Hematopoietic multipotent progenitor cell treated with erythropoietin and hydrocortisone succinate and interleukin-3 and kit ligand, for 15 days (in vitro differentiated cells): ENCODE measurements at regions not wholly inside any gene's neighbourhood (a gene's known extent, or its start where the extent isn't known, plus 50 kb on each side); places are given as distances from the start of the nearest gene placed in this dataset.

Source experiments
- DNase-seq: peaks from one replicate; pipeline ENCODE4 v3.0.0-alpha.2; 2015; ENCODE audit warnings: low spot score

GRCh38 chr1:103854279-103854678, 104.6 kb downstream of the AMY1C start:
- DNase-seq, result no peak

DNA sequence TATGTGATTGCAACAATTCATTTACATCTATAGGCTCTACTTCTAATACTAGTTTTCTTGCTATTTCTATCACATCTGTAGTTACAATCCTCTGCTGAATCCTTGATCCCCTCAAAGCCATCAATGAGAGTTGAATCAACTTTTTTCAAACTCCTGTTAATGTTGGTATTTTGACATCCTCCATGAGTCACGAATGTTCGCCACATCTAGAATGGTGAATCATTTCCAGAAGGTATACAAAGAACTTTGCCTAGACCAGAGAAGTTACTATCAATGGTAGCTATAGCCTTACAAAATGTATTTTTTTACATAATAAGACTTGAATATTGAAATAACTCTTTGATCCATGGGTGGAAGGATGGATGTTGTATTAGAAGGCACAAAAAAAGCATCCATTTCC, 110.0 kb downstream of the AMY1C start:
- DNase-seq, result no peak

- no peak for DNase-seq
These were observed 149.1 kb downstream of the AMY1C start for GRCh38 chr1:103898576-103899345.

DNA sequence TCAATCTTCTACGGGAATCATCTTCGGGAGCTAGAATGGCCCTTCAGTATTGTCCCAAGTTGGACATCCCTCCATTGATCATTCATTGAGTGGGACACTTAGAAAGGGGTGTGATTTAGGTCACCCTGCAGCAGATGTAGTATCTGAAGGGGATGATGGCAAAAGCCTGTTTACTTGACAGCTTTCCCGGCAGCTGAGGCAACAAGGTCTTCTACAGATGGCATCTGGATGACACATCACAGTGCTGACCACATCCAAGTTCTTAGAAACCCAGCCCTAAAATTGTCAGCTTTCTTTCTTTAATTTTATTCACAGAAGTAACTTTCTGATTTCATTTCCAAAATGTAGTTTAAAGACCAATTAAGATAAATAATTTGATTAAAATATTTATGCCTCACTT, 150.3 kb downstream of the AMY1C start:
- no peak for DNase-seq

GRCh38 chr1:103901072-103901471, 151.4 kb downstream of the AMY1C start:
- DNase-seq, result no peak

DNA sequence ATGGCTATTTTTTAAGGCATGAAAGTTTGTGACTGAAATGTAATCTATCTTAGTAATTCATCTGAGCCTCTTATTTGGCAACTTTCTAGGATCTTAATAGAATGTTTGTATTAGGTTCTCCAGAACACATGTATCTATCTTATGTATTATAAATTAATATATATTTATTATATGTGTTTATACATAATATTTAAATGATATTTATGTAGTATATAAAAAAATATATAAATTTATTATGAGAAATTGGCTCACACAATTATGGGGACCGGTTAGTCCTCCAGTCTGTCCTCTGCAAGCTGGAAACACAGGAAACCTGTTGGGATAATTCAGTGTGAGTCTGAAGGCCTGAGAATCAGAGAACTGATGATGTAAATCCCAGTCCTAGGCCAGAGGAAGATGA, 155.7 kb downstream of the AMY1C start:
- no peak for DNase-seq

DNA sequence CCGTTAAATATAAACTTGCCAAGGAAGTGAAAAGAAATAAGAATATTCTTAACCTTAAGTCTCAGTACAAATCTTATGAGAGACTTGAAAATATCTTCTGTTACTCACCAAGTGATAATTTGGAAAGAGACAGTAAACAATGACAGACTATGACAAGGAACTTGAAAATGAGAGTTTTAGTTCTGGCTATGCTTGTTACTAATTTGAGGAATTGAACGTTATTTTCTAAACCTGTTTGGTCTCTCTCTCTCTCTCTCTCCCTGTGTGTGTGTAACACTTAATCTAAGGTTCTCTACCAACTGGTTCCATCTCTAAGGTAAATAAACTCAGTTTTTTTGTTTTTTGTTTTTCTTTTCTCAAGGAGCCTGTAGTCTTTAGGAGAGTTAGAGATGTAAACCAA, 161.8 kb downstream of the AMY1C start:
- no peak for DNase-seq

DNA sequence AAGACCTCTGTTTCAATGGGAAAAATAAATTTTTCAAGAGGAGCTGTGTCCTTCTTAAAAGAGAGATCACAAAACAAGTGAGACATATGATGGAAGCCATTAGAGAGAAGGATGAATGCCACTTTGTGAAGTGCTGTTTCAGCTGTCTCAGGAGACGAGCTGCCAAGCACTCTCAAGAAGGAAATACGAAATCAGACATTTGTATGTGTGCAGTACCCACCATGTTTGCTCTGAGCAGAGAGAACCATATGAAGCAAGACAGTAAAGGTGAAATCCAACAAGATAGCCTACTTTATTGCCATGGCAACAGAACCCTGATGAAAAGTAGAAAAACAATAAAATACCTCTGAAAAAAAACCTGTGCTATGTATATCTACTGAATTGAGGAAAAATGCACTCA, 168.1 kb downstream of the AMY1C start:
- no peak for DNase-seq

DNA sequence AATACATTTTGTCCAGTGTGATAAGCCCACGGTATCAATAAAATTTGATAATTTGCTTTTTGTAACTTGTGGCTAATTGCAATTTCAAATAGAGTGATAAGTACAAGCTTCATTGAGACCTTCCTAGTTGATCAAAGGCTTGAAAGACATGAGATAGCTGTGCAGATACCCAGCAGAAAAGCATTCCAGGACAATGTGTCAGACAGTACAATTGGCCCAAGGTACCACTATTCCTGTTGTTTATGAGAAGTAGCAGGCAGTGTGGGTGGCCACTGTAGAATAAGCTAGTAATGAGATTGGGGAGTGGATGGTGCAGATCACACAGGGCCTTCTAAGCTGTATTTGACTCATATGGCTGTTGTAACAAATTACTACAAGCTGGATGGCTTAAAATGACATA, 182.2 kb downstream of the AMY1C start:
- no peak for DNase-seq

- DNase-seq, result no peak
These were observed 188.2 kb downstream of the AMY1C start for GRCh38 chr1:103937763-103938357.

DNA sequence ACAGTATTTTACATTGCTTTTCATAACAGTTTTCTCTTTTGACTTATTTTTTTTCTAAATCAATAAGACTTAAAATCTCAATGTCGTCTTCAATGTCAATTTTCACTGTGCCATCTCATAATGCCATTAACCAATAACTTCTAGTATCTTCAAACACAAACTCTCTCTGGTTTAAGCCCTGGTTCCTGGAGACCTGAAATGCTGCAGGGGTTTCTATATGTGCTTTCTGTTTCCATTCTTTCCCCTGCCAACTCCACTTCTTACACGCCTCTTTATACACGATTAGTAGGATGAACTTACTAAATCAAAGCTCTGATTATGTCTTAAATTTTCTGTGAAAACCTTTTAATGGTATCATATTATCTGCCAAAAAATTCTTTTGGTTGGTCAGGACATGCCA, 191.4 kb downstream of the AMY1C start:
- DNase-seq, result no peak

DNA sequence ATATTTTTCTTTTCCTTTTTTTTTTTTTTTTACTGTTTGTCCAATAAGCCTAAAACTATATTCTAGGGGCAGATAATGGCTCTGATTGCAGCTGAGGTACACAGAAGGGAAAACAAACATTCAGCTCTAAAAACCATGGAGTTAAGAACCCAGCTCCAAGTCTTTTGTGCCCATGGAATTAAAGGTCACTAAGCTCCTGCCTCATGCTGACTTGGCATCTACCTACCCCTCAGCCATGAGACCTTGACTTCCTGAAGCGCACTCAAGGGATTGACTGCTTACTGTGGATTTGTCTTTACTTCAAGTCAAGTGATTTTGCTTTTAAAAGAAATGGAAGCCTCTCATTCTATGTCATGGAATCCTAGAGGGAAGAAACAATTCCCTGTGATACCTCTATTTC, 192.3 kb downstream of the AMY1C start:
- DNase-seq, result no peak

DNA sequence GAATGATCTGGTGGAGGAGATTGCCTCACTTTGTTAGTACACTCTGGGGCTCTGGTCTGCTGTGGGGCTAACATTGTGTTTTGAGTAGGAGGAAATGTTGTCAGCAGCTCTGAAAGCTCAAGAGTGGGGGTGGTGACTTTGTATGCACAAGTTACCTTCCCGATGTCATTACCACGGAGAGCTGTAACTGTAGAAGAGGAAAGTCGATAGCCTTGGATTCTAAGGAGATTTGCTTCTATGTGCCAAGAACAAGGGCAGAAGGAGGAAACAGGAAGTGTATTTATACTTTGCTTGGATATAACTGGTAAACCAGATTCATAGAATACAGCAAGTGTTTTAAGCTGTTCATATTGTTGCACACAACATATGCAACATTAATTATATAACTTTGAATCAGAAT, 196.1 kb downstream of the AMY1C start:
- DNase-seq, result no peak

GRCh38 chr1:103948526-103948925, 198.8 kb downstream of the AMY1C start:
- no peak for DNase-seq

GRCh38 chr1:103949779-103950178, 200.1 kb downstream of the AMY1C start:
- DNase-seq, result no peak

- no peak for DNase-seq
These were observed 203.7 kb downstream of the AMY1C start for GRCh38 chr1:103953386-103953785.

DNA sequence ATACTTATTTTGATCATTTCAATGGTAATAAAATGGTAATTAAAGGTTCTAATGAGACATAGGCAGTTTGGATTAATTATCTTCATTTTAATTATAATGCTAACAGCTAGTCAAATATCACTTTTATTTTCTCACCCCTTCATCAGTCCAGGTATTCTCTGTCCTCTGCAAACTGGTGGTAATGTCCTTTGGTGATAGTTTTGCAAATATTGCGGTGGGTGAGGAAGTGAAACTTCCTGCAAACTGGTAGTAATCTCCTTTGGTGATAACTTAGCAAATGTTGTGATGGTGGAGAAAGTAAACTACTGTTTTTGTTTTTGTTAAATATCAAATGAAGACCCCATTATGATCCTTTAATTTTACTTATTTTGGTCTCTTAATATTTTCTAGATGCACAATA, 209.0 kb downstream of the AMY1C start:
- DNase-seq, result no peak

DNA sequence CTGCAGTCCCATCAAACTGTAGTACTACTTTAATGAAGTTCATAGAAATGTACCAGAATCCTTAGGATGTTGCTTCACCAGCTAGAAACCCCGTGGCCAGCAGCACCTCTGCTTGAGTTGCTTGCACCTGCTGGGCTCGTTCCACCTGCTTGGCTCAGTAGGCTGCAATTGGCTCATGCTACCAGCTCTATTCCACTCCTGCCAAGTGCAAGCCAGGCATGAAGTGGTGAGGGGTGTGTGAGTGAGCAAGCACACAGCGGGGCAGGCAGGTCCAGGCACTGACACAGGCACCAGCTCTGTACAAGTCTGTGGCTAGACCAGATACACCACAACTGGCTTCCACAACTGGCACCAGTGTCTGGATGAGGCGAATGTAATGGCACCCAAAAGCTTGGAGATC, 209.9 kb downstream of the AMY1C start:
- no peak for DNase-seq

- no peak for DNase-seq
These were observed 210.3 kb downstream of the AMY1C start for GRCh38 chr1:103960045-103960444.

GRCh38 chr1:103960710-103961109, 211.0 kb downstream of the AMY1C start:
- no peak for DNase-seq

DNA sequence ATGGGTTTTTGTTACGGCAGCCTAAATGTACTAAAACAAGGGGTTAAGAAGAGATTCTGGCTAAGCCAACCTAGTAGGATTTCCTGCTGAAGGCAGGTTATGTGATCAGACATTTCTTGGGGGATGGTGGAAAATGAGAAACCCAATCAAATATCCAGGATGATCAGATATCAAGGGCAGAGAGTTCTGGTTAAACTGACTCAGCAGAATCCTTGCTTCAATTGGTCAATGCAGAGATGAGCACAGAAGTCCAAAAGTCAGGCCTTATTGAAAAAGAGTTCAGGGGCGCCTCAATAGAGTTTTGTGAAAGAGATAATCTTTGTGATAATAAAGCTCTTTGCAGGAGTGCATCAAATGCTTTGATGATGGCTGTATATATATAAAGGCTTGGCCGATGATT, 237.1 kb downstream of the AMY1C start:
- DNase-seq, result no peak

DNA sequence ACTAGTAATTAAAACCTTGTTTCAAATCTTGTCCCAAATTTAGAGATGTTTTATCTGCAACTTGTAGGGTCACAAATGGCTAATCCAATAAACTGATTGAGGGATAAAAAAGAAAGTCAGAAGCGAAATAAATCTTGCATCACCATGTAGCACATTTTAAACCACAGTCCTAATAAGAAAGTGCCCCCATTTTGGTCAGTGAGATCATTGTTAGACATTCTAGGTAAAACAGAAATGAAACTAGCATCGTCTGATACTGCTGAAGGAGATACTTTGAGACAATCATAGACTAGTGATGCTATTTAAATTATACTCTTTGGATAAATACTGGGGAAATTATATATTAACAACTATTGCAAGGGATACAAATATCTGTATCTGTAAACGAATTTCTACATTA, 247.9 kb downstream of the AMY1C start:
- no peak for DNase-seq

DNA sequence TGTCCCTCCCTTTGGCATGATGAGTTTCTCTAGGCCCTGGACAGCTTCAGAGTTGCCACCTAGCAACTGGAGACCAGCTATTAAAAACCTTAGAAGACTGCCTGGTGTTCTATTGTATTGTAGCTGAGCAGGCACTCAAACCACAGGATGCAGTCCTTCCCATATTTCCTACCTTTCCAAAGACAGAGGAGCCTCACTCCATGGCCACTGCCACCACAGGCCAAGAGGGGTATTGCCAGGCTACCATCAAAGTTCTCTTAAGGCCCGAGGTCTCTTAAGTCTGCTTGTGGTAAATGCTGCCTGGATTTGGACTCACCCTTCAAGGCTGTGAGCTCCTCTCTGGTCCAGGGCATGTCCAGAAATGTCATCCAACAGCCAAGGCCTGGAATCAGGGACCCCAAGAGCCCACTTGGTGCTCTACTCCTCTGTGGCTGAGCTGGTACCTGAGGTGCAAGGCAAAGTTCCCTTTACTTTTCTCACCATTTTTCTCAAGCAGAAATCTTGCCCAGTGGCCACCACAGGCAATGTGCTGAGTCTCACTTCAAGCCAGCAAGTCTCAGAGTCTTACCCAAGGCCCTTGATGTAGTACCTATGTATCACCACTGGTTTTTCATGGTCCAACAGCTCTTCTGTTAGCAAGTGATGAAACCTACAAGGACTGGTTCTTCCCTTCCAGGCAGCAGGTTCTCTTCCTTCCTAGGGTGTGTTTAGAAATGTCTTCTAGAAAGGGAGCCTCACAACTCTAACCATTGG, 269.4 kb downstream of the AMY1C start:
- no peak for DNase-seq
